GM10248 (cell line): ENCODE measurements at regions not wholly inside any gene's neighbourhood (a gene's known extent, or its start where the extent isn't known, plus 50 kb on each side); places are given as distances from the start of the nearest gene placed in this dataset.

Experiments
- CTCF ChIA-PET: fragments of 300-600 bp; sonication (Branson Sonifier 250); formaldehyde crosslinking; extraction: SDS; loops from one replicate; lab custom pipeline; 2021; ENCODE audit warnings: antibody characterized with exemption; lab: Yijun Ruan, JAX
- POLR2A ChIA-PET: fragments of 350-650 bp; sonication (Branson Sonifier 250); formaldehyde crosslinking; extraction: SDS; loops from one replicate; lab custom pipeline; 2020; ENCODE audit warnings: antibody characterized with exemption; lab: Yijun Ruan, JAX
- DNase-seq: peaks from one replicate; pipeline ENCODE4 v3.0.0; 2012; ENCODE audit errors: extremely low spot score
- CTCF ChIP-seq: IDR thresholded peaks from 2 replicates; pipeline ENCODE4 v1.5.1; 2012; ENCODE audit warnings: mild to moderate bottlenecking, low read depth; ENCODE audit errors: extremely low read depth, missing control alignments, control extremely low read depth

- no peak for TF ChIP-seq CTCF
- ChIA-PET POLR2A (no interaction called here), CTCF (no interaction called here)
- DNase-seq = no peak
These were observed 181.1 kb downstream of the TSHZ3 start for GRCh38 chr19:31168106-31168625.

- TF ChIP-seq CTCF = no peak
- DNase-seq = no peak
- POLR2A ChIA-PET = no interaction called here
- CTCF ChIA-PET = no interaction called here
These were observed 181.5 kb downstream of the TSHZ3 start for GRCh38 chr19:31167690-31168089.

GRCh38 chr19:31166206-31166605 is 183.0 kb downstream of the TSHZ3 start:
- no peak for DNase-seq
- ChIA-PET CTCF (no interaction called here), POLR2A (no interaction called here)
- TF ChIP-seq CTCF = no peak

- ChIA-PET POLR2A (no interaction called here), CTCF (no interaction called here)
- no peak for DNase-seq
- no peak for TF ChIP-seq CTCF
These were observed 184.4 kb downstream of the TSHZ3 start for GRCh38 chr19:31164791-31165251.

GRCh38 chr19:31160336-31160926 is 188.8 kb downstream of the TSHZ3 start:
- DNase-seq = no peak
- POLR2A ChIA-PET = no interaction called here
- TF ChIP-seq CTCF = no peak
- CTCF ChIA-PET = no interaction called here

- no peak for DNase-seq
- ChIA-PET CTCF (no interaction called here), POLR2A (no interaction called here)
- TF ChIP-seq CTCF = no peak
These were observed 195.2 kb downstream of the TSHZ3 start for GRCh38 chr19:31154021-31154420.
